CD4-positive, CD25-positive, alpha-beta regulatory T cell (primary cell): ENCODE measurements at regions not wholly inside any gene's neighbourhood (a gene's known extent, or its start where the extent isn't known, plus 50 kb on each side); places are given as distances from the start of the nearest gene placed in this dataset.
A peak's percentile ranks its signal among the peaks of the same experiment; 100 is the strongest.

Source experiments
- ATAC-seq, 2 donors: fragments of 150-1000 bp; cut with Tn5 transposase; one replicate each; pipeline ENCODE4 v1.10.0; 2021; ENCODE audit warnings: low read depth in 2 of 2, moderate number of reproducible peaks in 2 of 2, moderate library complexity in 1 of 2
- DNase-seq, 3 donors: peaks; one replicate each; pipeline versions ENCODE4 v3.0.0 to v3.0.0-alpha.2; 2012 to 2022; ENCODE audit warnings: mixed read lengths in 1 of 3
- H3K27ac ChIP-seq: one replicate; pipeline ENCODE4 v1.7.0; 2013; ENCODE audit warnings: mild to moderate bottlenecking, low read length; ENCODE audit not compliant: insufficient read depth, poor library complexity, severe bottlenecking
- H3K27me3 ChIP-seq: one replicate; pipeline ENCODE4 v1.7.0; 2013; ENCODE audit warnings: low read length; ENCODE audit not compliant: control insufficient read depth, insufficient read depth
- H3K36me3 ChIP-seq: one replicate; pipeline ENCODE4 v1.7.0; 2013; ENCODE audit warnings: mild to moderate bottlenecking, low read length, moderate library complexity; ENCODE audit not compliant: control insufficient read depth, insufficient read depth
- H3K4me1 ChIP-seq: 2 replicates; pipeline ENCODE4 v1.7.0; 2013; ENCODE audit warnings: mild to moderate bottlenecking, low read length; ENCODE audit not compliant: insufficient read depth, control insufficient read depth, poor library complexity, severe bottlenecking
- H3K4me3 ChIP-seq: one replicate; pipeline ENCODE4 v1.7.0; 2013; ENCODE audit warnings: low read depth, mild to moderate bottlenecking, low read length, moderate library complexity
- H3K9me3 ChIP-seq, 2 experiments: 1 replicate in 1 of 2; 2 replicates in 1 of 2; pipeline ENCODE4 v1.7.0; 2013; ENCODE audit warnings: low read length in 2 of 2, mild to moderate bottlenecking in 1 of 2, moderate library complexity in 1 of 2; ENCODE audit not compliant: control insufficient read depth in 2 of 2
- H3K27ac Mint-ChIP-seq, 3 donors: one replicate each; pipeline ENCODE4 v1.8.0; 2020 to 2022; ENCODE audit warnings: mild to moderate bottlenecking in 3 of 3, mixed read lengths in 3 of 3, moderate library complexity in 2 of 3
- H3K27me3 Mint-ChIP-seq: one replicate; pipeline ENCODE4 v1.8.0; 2022; ENCODE audit warnings: mild to moderate bottlenecking, mixed read lengths
- H3K36me3 Mint-ChIP-seq: one replicate; pipeline ENCODE4 v1.8.0; 2020; ENCODE audit warnings: mixed read lengths
- H3K4me1 Mint-ChIP-seq, 4 donors: one replicate each; pipeline ENCODE4 v1.8.0; 2020 to 2022; ENCODE audit warnings: mixed read lengths in 4 of 4, mild to moderate bottlenecking in 1 of 4
- H3K4me3 Mint-ChIP-seq, 4 donors: one replicate each; pipeline ENCODE4 v1.8.0; 2020 to 2022; ENCODE audit warnings: mild to moderate bottlenecking in 4 of 4, mixed read lengths in 4 of 4, moderate library complexity in 3 of 4
- H3K9me3 Mint-ChIP-seq, 7 donors: one replicate each; pipeline ENCODE4 v1.8.0; 2020 to 2022; ENCODE audit warnings: mixed read lengths in 7 of 7, mild to moderate bottlenecking in 3 of 7, moderate library complexity in 2 of 7

DNA sequence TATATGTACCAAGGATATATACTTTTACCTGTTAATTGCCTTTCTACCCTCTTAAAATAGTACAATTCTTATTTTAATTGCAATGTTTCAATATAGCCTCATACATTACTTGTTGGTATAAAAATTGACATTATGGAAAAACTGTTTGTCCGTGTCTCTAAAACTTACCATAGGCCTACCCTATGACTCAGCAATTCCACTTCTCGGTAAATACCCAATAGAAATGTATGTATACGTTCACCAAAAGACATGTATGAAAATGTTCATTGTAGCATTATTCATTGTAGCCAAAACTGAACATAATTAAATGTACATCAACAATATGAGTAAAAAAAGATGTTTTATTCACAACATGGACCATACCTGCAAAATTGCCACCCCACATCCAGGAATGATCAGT, 679.2 kb upstream of the UBE2E2 start:
- ATAC-seq = no peak

DNA sequence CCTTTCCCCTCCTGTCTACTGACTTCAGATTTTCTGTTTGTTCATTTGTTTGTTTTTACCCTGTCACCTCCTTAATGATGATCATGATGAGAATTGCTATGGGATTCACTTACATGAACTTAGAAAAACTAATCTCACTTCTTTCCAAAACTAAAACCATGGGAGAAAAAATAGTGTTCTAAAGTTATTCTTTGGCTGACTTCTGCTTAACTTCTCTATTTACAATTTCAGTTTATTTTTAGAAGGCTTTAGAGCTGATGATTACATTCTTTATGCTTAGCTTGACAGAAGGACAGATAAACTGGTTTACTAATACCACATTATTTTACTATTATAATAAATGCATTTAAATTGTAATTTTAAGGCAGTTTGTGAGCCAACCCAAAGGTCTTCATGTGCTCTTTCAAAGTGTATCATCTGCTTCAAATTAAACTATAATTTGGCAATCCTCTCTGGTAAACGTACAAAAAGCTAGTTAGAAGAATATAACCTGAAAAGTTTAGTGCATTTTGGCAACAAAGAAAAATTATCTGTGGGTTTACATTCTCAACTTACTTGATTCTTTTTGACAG, 676.8 kb upstream of the UBE2E2 start:
- Histone ChIP-seq H3K4me3 (no peak overlapping the region), H3K4me1 (no peaks in the 10 kb centered on the region), H3K36me3 (no peaks in the 10 kb centered on the region), H3K27me3 (no peaks in the 10 kb centered on the region), H3K9me3 (peaks cover 0 to 1% of the 10 kb centered on the region in 2 experiments), H3K27ac (no peak overlapping the region)
- H3K4me3 Mint-ChIP-seq = no peak overlapping the region
- DNase-seq (no peak), ATAC-seq (no peak)
- no peaks in the 10 kb centered on the region for H3K36me3 Mint-ChIP-seq
- no peaks in the 10 kb centered on the region for H3K4me1 Mint-ChIP-seq
- peaks cover 5 to 22% (median 14%) of the 10 kb centered on the region in 7 donors for H3K9me3 Mint-ChIP-seq
- no peak overlapping the region for H3K27ac Mint-ChIP-seq
- no peaks in the 10 kb centered on the region for H3K27me3 Mint-ChIP-seq

More for the DNA sequence above, 679.2 kb upstream of the UBE2E2 start:
- no peak for DNase-seq
- H3K4me1 ChIP-seq = no peaks in the 10 kb centered on the region
- Mint-ChIP-seq H3K4me1 (no peaks in the 10 kb centered on the region), H3K27ac (no peak overlapping the region), H3K4me3 (no peak overlapping the region), H3K27me3 (no peaks in the 10 kb centered on the region), H3K9me3 (peaks cover 7 to 29% (median 15%) of the 10 kb centered on the region in 7 donors), H3K36me3 (no peaks in the 10 kb centered on the region)
- no peak overlapping the region for H3K4me3 ChIP-seq
- H3K9me3 ChIP-seq = peaks cover 0 to 2% of the 10 kb centered on the region in 2 experiments
- no peaks in the 10 kb centered on the region for H3K36me3 ChIP-seq
- no peak overlapping the region for H3K27ac ChIP-seq
- H3K27me3 ChIP-seq = no peaks in the 10 kb centered on the region

DNA sequence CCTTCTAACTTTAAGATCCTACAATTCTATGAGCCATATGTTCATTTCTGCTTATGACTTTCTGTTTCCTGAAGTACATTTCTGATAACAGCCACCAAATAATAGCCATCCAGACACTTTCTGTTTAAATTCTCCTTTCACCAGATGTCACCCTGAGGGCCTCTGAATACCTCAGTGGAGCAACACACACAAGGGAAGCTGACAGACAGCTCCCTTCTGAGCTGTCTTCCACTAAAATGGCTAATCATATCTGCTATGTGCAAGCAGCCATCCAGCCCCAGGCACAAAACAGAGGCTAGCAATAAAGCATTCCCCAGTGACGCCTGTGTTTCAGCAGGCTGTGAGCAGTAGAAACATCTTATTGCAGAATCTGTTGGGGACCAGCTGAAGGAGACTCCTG, 666.6 kb upstream of the UBE2E2 start:
- no peak overlapping the region for H3K4me3 ChIP-seq
- Mint-ChIP-seq H3K4me3 (no peak overlapping the region), H3K4me1 (no peaks in the 10 kb centered on the region), H3K27me3 (no peaks in the 10 kb centered on the region), H3K9me3 (peaks cover 2 to 17% (median 3%) of the 10 kb centered on the region in 7 donors), H3K27ac (peak overlapping the region in 1 of 3 donors; percentile 53), H3K36me3 (no peaks in the 10 kb centered on the region)
- H3K9me3 ChIP-seq = peaks cover 0 to 4% of the 10 kb centered on the region in 2 experiments
- ATAC-seq (no peak), DNase-seq (no peak)
- no peak overlapping the region for H3K27ac ChIP-seq
- H3K4me1 ChIP-seq = no peaks in the 10 kb centered on the region
- no peaks in the 10 kb centered on the region for H3K27me3 ChIP-seq
- no peaks in the 10 kb centered on the region for H3K36me3 ChIP-seq

DNA sequence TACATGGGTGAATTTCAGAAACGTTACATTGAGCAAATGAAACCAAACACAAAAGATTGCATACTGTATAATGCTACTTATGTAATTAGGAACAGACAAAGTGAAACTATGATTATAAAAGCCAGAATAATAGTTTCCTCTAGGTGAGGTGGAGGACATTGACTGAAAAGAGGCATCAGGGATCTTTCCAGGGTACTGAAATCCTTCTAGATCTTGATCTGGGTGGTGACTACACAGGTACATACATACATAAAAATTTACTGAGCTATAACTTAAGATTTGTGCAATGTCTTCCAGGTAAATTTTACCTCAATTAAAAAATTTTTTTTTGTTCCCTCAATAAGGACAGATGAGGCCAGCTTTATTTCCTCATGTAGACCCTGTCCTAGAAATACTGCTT, 665.6 kb upstream of the UBE2E2 start:
- Histone ChIP-seq H3K4me1 (no peaks in the 10 kb centered on the region), H3K27me3 (no peaks in the 10 kb centered on the region), H3K9me3 (peaks cover 0 to 4% of the 10 kb centered on the region in 2 experiments), H3K36me3 (no peaks in the 10 kb centered on the region), H3K27ac (no peak overlapping the region), H3K4me3 (no peak overlapping the region)
- Mint-ChIP-seq H3K4me3 (no peak overlapping the region), H3K27me3 (no peaks in the 10 kb centered on the region), H3K9me3 (peaks cover 0 to 21% (median 2%) of the 10 kb centered on the region in 7 donors), H3K4me1 (no peaks in the 10 kb centered on the region), H3K27ac (no peak overlapping the region), H3K36me3 (no peaks in the 10 kb centered on the region)
- DNase-seq (no peak), ATAC-seq (no peak)

DNA sequence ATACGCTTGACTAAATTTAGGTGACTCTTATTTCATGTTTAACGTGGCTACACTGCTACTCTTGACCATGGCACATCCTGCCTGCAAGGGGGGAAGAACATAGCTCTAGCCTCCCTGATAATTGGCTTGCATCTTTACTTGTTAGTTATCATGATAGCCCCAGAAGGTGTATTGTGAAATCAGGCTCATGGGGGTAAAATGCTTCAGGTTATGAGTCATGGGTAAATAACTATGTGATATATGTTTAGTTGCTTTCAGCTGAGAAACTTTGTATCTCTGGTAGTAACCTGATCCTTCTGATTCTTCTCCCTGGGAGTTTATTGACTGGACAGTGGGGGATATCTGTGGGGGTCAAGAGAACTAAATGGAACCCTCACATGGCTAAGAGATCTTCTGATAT, 660.8 kb upstream of the UBE2E2 start:
- peaks cover 2 to 28% (median 4%) of the 10 kb centered on the region in 7 donors for H3K9me3 Mint-ChIP-seq
- H3K4me1 ChIP-seq = no peaks in the 10 kb centered on the region
- no peaks in the 10 kb centered on the region for H3K36me3 Mint-ChIP-seq
- H3K4me3 ChIP-seq = no peak overlapping the region
- H3K36me3 ChIP-seq = no peaks in the 10 kb centered on the region
- DNase-seq (no peak), ATAC-seq (no peak)
- H3K4me3 Mint-ChIP-seq = no peak overlapping the region
- H3K27me3 Mint-ChIP-seq = no peaks in the 10 kb centered on the region
- no peaks in the 10 kb centered on the region for H3K4me1 Mint-ChIP-seq
- no peak overlapping the region for H3K27ac Mint-ChIP-seq
- no peak overlapping the region for H3K27ac ChIP-seq
- H3K9me3 ChIP-seq = peaks cover 0 to 4% of the 10 kb centered on the region in 2 experiments
- no peaks in the 10 kb centered on the region for H3K27me3 ChIP-seq

DNA sequence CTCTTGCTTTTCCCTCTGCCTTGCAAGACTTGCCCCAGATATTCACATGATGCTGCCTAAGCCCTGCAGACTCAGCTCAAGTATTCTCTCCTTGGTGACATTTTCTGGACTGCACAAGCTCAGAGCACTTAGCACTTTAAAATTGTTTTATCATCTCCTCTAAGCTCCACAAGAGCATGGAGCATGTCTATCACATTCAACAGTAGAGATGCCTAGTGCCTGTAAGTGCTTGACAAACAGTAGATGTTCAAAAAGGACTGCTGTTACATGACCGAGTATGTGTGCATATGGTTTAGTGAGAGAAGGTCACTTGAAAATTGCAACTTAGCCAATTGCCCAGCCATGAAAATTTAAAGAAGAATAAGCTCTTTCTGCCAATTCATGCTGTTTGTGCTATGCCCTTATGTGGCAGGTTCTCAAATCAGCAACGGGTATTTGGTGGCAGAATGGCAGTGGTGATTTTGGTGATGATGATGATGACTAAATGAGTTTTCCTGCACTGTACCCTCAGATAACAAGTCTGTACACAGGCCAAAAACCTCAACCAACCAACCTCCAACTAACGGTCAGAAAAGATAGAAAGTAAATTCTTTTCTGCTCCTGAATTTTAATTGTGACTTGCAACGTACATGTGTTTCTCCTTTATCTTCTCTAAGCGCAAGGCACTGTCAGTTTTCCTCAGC, 647.2 kb upstream of the UBE2E2 start:
- Histone ChIP-seq H3K9me3 (peaks cover 0 to 10% of the 10 kb centered on the region in 2 experiments), H3K4me1 (no peaks in the 10 kb centered on the region), H3K27me3 (no peaks in the 10 kb centered on the region), H3K36me3 (no peaks in the 10 kb centered on the region), H3K27ac (no peak overlapping the region), H3K4me3 (no peak overlapping the region)
- Mint-ChIP-seq H3K4me1 (no peaks in the 10 kb centered on the region), H3K9me3 (peaks cover 0 to 10% (median 2%) of the 10 kb centered on the region in 7 donors), H3K4me3 (no peak overlapping the region), H3K36me3 (no peaks in the 10 kb centered on the region), H3K27me3 (no peaks in the 10 kb centered on the region), H3K27ac (no peak overlapping the region)
- ATAC-seq (no peak), DNase-seq (no peak)

DNA sequence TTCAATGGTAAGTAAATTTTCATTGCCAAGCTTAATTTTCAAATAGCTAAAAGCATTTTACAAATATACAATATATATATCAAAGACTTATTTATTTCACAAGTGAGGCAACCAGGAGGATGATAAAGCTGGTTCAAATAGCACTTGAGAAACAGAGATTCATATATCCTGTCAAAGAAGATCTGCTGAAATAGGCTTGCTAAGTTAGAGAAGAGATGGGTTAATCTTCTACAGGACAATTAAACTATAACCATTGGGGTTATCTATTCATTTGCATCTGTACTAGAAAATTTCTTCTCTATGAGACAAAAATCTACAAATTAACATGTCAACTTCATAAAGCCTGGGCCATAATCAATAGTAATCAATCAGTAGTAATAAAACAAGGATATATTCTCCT, 637.7 kb upstream of the UBE2E2 start:
- Histone ChIP-seq H3K27ac (no peak overlapping the region), H3K4me3 (no peak overlapping the region), H3K27me3 (no peaks in the 10 kb centered on the region), H3K9me3 (no peaks in the 10 kb centered on the region), H3K4me1 (no peaks in the 10 kb centered on the region), H3K36me3 (no peaks in the 10 kb centered on the region)
- Mint-ChIP-seq H3K36me3 (no peaks in the 10 kb centered on the region), H3K27me3 (no peaks in the 10 kb centered on the region), H3K4me3 (no peak overlapping the region), H3K27ac (no peak overlapping the region), H3K4me1 (no peaks in the 10 kb centered on the region), H3K9me3 (peaks cover 0 to 5% (median 2%) of the 10 kb centered on the region in 7 donors)
- no peak for DNase-seq
- ATAC-seq = no peak

DNA sequence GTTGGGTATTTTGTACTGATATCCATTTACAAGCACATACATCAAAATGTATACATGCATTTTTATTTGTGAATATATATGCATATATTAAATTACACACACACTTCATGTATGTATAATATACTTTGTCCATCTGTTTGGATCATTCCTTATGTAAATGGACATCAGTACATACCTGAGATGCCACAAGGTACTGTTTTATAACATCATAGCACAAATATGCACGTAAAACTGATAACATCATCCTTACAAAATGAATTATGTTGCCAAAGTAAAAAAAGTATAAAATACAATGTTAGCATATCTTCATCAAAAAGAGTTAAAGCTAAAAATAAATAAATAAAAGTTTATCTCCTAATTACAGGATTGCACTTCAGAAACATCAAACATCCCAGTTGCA, 634.8 kb upstream of the UBE2E2 start:
- H3K36me3 Mint-ChIP-seq = no peaks in the 10 kb centered on the region
- no peaks in the 10 kb centered on the region for H3K36me3 ChIP-seq

More for the DNA sequence above, 634.8 kb upstream of the UBE2E2 start:
- Histone ChIP-seq H3K4me3 (no peak overlapping the region), H3K9me3 (no peaks in the 10 kb centered on the region), H3K27ac (no peak overlapping the region), H3K27me3 (no peaks in the 10 kb centered on the region), H3K4me1 (no peaks in the 10 kb centered on the region)
- no peak for ATAC-seq
- Mint-ChIP-seq H3K4me1 (no peaks in the 10 kb centered on the region), H3K9me3 (peaks cover 0 to 4% (median 0%) of the 10 kb centered on the region in 7 donors), H3K27ac (no peak overlapping the region), H3K27me3 (no peaks in the 10 kb centered on the region), H3K4me3 (no peak overlapping the region)
- no peak for DNase-seq
